NCI-H2171 (cell line): ENCODE measurements at regions not wholly inside any gene's neighbourhood (a gene's known extent, or its start where the extent isn't known, plus 50 kb on each side); places are given as distances from the start of the nearest gene placed in this dataset.

ENCODE experiments used
- DNase-seq: peaks from one replicate; lab custom pipeline; 2025; lab: John Stamatoyannopoulos, UW

- DNase-seq: no peak
Observed at GRCh38 chr9:135220601-135221575, 133.4 kb downstream of the OLFM1 start.

- DNase-seq: no peak
Observed at GRCh38 chr9:135221576-135221950, 134.1 kb downstream of the OLFM1 start.

GRCh38 chr9:135221951-135222631 lies 134.6 kb downstream of the OLFM1 start:
- no peak for DNase-seq

GRCh38 chr9:135222881-135223760 lies 135.7 kb downstream of the OLFM1 start:
- no peak for DNase-seq

- DNase-seq: no peak
Observed at GRCh38 chr9:135223831-135224230, 136.4 kb downstream of the OLFM1 start.

- DNase-seq: peak; percentile 78
Observed at GRCh38 chr9:135224286-135224877, 136.9 kb downstream of the OLFM1 start.

- DNase-seq: peak; percentile 73
Observed at GRCh38 chr9:135224921-135225541, 137.6 kb downstream of the OLFM1 start.

- DNase-seq: no peak
Observed at GRCh38 chr9:135225619-135226228, 138.3 kb downstream of the OLFM1 start.

GRCh38 chr9:135226369-135227050 lies 139.0 kb downstream of the OLFM1 start:
- DNase-seq: no peak

- no peak for DNase-seq
Observed at GRCh38 chr9:135227641-135228251, 140.3 kb downstream of the OLFM1 start.

GRCh38 chr9:135228345-135228982 lies 141.0 kb downstream of the OLFM1 start:
- DNase-seq: no peak

- DNase-seq: no peak
Observed at GRCh38 chr9:135228983-135229625, 141.6 kb downstream of the OLFM1 start.

GRCh38 chr9:135229701-135230385 lies 142.4 kb downstream of the OLFM1 start:
- DNase-seq: no peak

- no peak for DNase-seq
Observed at GRCh38 chr9:135230386-135230765, 142.9 kb downstream of the OLFM1 start.

GRCh38 chr9:135230817-135231520 lies 143.5 kb downstream of the OLFM1 start:
- DNase-seq: no peak

GRCh38 chr9:135239100-135239768 lies 151.8 kb downstream of the OLFM1 start:
- DNase-seq: no peak

- no peak for DNase-seq
Observed at GRCh38 chr9:135239769-135240141, 152.3 kb downstream of the OLFM1 start.
